ENCODE measurements at regions not wholly inside any gene's neighbourhood (a gene's known extent, or its start where the extent isn't known, plus 50 kb on each side); places are given as distances from the start of the nearest gene placed in this dataset.
"Not testable (repeated sequence)": the region's sequence is repeated elsewhere in the genome, so short reads cannot be mapped to it uniquely, and the experiment has no call there.

- no peak overlapping the region for H3K27ac ChIP-seq (ENCODE audit: low read length)
- H3K27me3 ChIP-seq (replicated peaks; ENCODE audit: insufficient read depth, low read length): no peaks in the 10 kb centered on the region
- H3K79me2 ChIP-seq (ENCODE audit: low read length): no peaks in the 10 kb centered on the region
- no peak overlapping the region for H2AFZ ChIP-seq (ENCODE audit: low read length)
- no peak overlapping the region for H3K4me3 ChIP-seq (ENCODE audit: low read length)
- no peaks in the 10 kb centered on the region for H3K9me3 ChIP-seq (replicated peaks; ENCODE audit: insufficient read depth, low read length)
- no peak overlapping the region for H3K4me2 ChIP-seq (ENCODE audit: low read depth, low read length)
- no peaks in the 10 kb centered on the region for H4K20me1 ChIP-seq (ENCODE audit: insufficient read depth, low read length)
- no peaks in the 10 kb centered on the region for H3K4me1 ChIP-seq (ENCODE audit: low read length)
- TF ChIP-seq CTCF (IDR thresholded peaks at IDR 0.05; ENCODE audit: low read length): no peak
- no peak for TF ChIP-seq EZH2 (optimal IDR thresholded peaks at IDR 0.05; ENCODE audit: low read depth, low read length)
- no peak for TF ChIP-seq EZH2phosphoT487 (IDR thresholded peaks at IDR 0.05; ENCODE audit: low read length)
- DNase-seq: no peak
- no peaks in the 10 kb centered on the region for H3K9me2 ChIP-seq (replicated peaks; ENCODE audit: insufficient read depth, low read length)
- no peak overlapping the region for H3K9ac ChIP-seq (ENCODE audit: low read length)
- no peaks in the 10 kb centered on the region for H3K36me3 ChIP-seq (replicated peaks; ENCODE audit: insufficient read depth, low read length)
- H3F3A ChIP-seq (ENCODE audit: insufficient read depth, low read length): no peaks in the 10 kb centered on the region
Measured at GRCh38 chr18:65671621-65672415, 79.0 kb upstream of the CDH7 start.

- H3K9me3 ChIP-seq (replicated peaks; ENCODE audit: insufficient read depth, low read length): not testable (repeated sequence)
Measured at GRCh38 chr18:65670145-65670544, 80.7 kb upstream of the CDH7 start.

GRCh38 chr18:65661391-65661790, 89.4 kb upstream of the CDH7 start:
- Histone ChIP-seq H3K9me2 (replicated peaks; ENCODE audit: insufficient read depth, low read length) (no peaks in the 10 kb centered on the region), H3K9ac (ENCODE audit: low read length) (no peak overlapping the region), H3K27ac (ENCODE audit: low read length) (no peak overlapping the region), H4K20me1 (ENCODE audit: insufficient read depth, low read length) (no peaks in the 10 kb centered on the region), H3K4me1 (ENCODE audit: low read length) (no peaks in the 10 kb centered on the region), H2AFZ (ENCODE audit: low read length) (no peak overlapping the region), H3K36me3 (replicated peaks; ENCODE audit: insufficient read depth, low read length) (no peaks in the 10 kb centered on the region), H3K9me3 (replicated peaks; ENCODE audit: insufficient read depth, low read length) (no peaks in the 10 kb centered on the region), H3K4me2 (ENCODE audit: low read depth, low read length) (no peak overlapping the region), H3K27me3 (replicated peaks; ENCODE audit: insufficient read depth, low read length) (no peaks in the 10 kb centered on the region), H3K79me2 (ENCODE audit: low read length) (no peaks in the 10 kb centered on the region), H3K4me3 (ENCODE audit: low read length) (no peak overlapping the region), H3F3A (ENCODE audit: insufficient read depth, low read length) (no peaks in the 10 kb centered on the region)
- TF ChIP-seq EZH2 (optimal IDR thresholded peaks at IDR 0.05; ENCODE audit: low read depth, low read length) (no peak), CTCF (IDR thresholded peaks at IDR 0.05; ENCODE audit: low read length) (no peak), EZH2phosphoT487 (IDR thresholded peaks at IDR 0.05; ENCODE audit: low read length) (no peak)
- DNase-seq: no peak

More at GRCh38 chr18:65670145-65670544, 80.7 kb upstream of the CDH7 start:
- H3K27ac ChIP-seq (ENCODE audit: low read length); H4K20me1 ChIP-seq (ENCODE audit: insufficient read depth, low read length); H3K4me3 ChIP-seq (ENCODE audit: low read length); H3K9me2 ChIP-seq (replicated peaks; ENCODE audit: insufficient read depth, low read length); H3K4me2 ChIP-seq (ENCODE audit: low read depth, low read length); H3K4me1 ChIP-seq (ENCODE audit: low read length); H3K36me3 ChIP-seq (replicated peaks; ENCODE audit: insufficient read depth, low read length); H3K79me2 ChIP-seq (ENCODE audit: low read length); H3K9ac ChIP-seq (ENCODE audit: low read length); H3K27me3 ChIP-seq (replicated peaks; ENCODE audit: insufficient read depth, low read length); H3F3A ChIP-seq (ENCODE audit: insufficient read depth, low read length); H2AFZ ChIP-seq (ENCODE audit: low read length); DNase-seq: not testable (repeated sequence)

- no peak overlapping the region for H3K4me3 ChIP-seq (ENCODE audit: low read length)
- H3K9ac ChIP-seq (ENCODE audit: low read length): no peak overlapping the region
- no peak for DNase-seq
- no peak for TF ChIP-seq EZH2phosphoT487 (IDR thresholded peaks at IDR 0.05; ENCODE audit: low read length)
- TF ChIP-seq EZH2 (optimal IDR thresholded peaks at IDR 0.05; ENCODE audit: low read depth, low read length): no peak
- no peak for TF ChIP-seq CTCF (IDR thresholded peaks at IDR 0.05; ENCODE audit: low read length)
- no peaks in the 10 kb centered on the region for H3K4me1 ChIP-seq (ENCODE audit: low read length)
- no peaks in the 10 kb centered on the region for H4K20me1 ChIP-seq (ENCODE audit: insufficient read depth, low read length)
- no peaks in the 10 kb centered on the region for H3F3A ChIP-seq (ENCODE audit: insufficient read depth, low read length)
- no peaks in the 10 kb centered on the region for H3K27me3 ChIP-seq (replicated peaks; ENCODE audit: insufficient read depth, low read length)
- H3K9me3 ChIP-seq (replicated peaks; ENCODE audit: insufficient read depth, low read length): no peaks in the 10 kb centered on the region
- no peaks in the 10 kb centered on the region for H3K36me3 ChIP-seq (replicated peaks; ENCODE audit: insufficient read depth, low read length)
- no peak overlapping the region for H3K4me2 ChIP-seq (ENCODE audit: low read depth, low read length)
- no peak overlapping the region for H2AFZ ChIP-seq (ENCODE audit: low read length)
- no peaks in the 10 kb centered on the region for H3K79me2 ChIP-seq (ENCODE audit: low read length)
- no peaks in the 10 kb centered on the region for H3K9me2 ChIP-seq (replicated peaks; ENCODE audit: insufficient read depth, low read length)
- no peak overlapping the region for H3K27ac ChIP-seq (ENCODE audit: low read length)
Measured at GRCh38 chr18:65659912-65660311, 90.9 kb upstream of the CDH7 start.

Data from MM.1S (cell line).